COLO829 (cell line): ENCODE measurements at regions not wholly inside any gene's neighbourhood (a gene's known extent, or its start where the extent isn't known, plus 50 kb on each side); places are given as distances from the start of the nearest gene placed in this dataset.
A peak's percentile ranks its signal among the peaks of the same experiment; 100 is the strongest.
"Not testable (repeated sequence)": the region's sequence is repeated elsewhere in the genome, so short reads cannot be mapped to it uniquely, and the experiment has no call there.

Experiments used
- DNase-seq: peaks from one replicate; pipeline ENCODE4 v3.0.0; 2012; ENCODE audit warnings: low spot score

GRCh38 chr4:188663369-188663768 is 524.1 kb downstream of the TRIML1 start:
- DNase-seq = no peak

DNA sequence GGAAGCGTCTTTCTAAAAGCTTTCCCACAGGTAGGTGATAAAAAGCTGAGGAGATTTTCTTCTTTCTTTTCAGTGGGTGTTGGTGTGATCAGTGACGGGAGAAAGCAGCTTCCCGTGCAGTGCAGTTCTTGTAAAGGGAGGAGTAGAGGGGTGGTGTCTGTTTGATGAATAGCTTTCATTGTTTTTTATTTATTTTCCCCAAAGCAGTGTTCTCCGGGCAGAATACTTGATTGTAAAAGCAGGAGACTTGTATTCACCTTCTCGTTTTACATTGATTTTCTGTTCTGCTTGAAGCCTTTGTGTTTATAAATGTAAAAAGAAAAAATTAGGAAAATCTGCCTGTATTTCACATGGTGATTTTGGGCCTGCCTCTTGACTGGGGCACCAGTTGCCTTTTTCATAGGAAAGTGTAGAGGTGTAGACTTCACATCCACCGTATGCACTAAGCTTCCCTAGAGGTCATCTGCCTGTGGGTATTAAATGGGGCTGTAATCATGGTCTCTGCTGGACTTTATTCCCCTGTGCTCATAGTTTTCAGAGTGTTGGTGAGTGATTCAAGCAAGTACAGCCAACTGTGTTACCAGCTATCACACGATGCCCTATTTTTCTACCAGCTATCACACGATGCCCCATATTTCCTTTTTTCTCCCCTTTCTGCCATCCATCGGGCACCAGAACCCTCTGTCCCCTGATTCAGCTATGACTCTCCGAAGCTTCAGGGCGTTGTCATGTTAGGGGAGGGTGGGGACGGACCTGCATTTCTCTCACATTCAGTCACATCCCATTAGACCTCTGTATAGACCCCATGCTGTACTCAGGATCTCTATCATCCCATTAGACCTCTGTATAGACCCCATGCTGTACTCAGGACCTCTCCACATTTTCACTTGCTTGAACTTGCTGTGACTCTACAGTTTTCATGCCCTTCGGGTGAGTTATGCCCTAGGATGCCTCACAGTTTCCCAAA is 526.5 kb downstream of the TRIML1 start:
- DNase-seq = peak; percentile 88

- not testable (repeated sequence) for DNase-seq
Observed at GRCh38 chr4:188678691-188679090, 539.5 kb downstream of the TRIML1 start.

DNA sequence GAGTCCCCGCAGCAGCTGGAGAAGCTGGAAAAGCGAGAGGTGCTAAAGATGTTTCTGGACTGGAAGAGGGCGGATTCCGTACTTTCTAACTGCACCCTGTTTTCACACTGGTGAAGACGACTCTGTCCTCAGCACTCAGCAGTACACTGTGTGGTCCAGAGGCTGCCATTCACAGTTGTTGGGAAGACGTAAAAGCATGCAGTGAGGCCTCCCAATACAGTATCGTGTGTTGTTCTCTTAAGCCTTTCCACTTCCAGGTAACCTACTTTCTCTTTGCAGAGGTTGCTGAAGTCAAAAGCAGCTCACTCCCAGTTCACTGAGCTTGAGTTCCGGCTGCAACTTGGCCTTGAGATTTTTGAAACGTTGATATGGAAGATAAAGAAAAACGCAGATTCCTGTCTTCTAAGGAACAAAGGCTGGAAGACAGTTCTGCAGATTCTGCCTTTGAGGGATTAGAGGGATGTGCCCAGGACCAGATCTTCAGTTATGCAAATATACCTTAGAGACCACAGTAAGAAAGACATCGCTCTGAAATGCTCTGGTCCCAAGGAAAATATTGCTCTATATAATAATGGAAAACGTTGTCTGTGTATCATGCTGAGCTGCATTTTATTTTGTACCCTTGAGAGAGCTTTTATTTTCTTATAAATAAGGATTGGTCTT is 540.9 kb downstream of the TRIML1 start:
- DNase-seq = no peak

DNA sequence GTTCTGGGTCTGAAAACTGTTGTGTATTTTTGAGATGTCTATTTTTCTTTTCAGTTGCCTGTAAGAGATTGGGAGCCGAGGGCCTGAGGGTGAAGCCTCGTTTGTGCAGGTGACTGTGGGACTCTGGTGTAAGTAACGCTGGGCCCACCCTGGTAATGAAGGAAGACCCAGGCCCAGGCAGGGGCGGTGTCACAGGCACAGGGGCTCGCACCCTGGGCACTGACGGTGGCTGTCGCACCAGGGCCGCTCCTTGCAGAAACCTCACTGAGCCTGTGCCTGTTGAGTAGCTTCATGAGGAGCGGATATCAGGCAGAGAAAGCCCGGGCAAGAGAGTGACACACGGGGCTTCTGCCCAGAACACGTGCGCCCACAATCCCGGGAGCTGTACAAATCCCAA is 541.4 kb downstream of the TRIML1 start:
- no peak for DNase-seq

GRCh38 chr4:188682321-188682720 is 543.1 kb downstream of the TRIML1 start:
- DNase-seq = no peak

GRCh38 chr4:188683571-188683970 is 544.3 kb downstream of the TRIML1 start:
- no peak for DNase-seq

- DNase-seq = no peak
Observed at GRCh38 chr4:188688956-188689355, 549.7 kb downstream of the TRIML1 start.

DNA sequence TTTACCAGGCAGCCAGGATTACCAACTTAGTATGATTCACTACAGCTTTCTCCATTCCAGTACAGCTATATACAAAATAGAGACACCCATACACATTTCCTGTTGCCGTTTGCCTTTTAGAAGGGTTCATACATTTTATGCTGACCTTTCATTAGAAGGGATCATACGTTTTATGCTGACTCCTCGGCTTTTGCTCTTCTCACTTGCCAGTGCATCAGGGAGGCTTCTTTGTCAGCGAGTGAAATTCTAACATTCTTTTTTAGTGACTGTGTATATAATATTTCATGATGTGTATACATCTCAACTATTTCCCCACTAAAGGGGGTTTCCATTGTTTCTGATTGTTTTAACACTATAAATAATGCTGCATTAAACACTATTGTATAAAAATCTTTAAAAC is 552.6 kb downstream of the TRIML1 start:
- DNase-seq = peak; percentile 14

GRCh38 chr4:188695261-188695660 is 556.0 kb downstream of the TRIML1 start:
- no peak for DNase-seq

- no peak for DNase-seq
Observed at GRCh38 chr4:188697243-188697642, 558.0 kb downstream of the TRIML1 start.

DNA sequence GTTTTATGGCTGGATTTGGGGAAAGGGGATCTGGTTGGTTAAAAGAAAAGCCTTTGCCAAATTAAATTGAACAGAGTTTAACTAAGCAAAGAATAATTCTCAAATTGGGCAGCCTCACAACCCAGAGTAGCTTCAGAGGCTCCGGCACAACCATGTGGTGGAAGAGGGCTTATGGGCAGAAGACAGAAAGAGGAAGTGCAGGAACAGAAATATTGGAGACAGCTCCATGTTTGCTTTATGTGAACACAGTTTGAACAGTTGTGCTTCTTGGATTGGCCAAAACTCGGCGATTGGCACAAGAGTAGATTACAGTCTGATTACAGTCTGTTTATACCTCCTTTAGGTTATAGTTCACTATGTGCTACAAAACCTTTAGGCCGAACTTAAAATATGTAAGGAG is 562.7 kb downstream of the TRIML1 start:
- DNase-seq = no peak

DNA sequence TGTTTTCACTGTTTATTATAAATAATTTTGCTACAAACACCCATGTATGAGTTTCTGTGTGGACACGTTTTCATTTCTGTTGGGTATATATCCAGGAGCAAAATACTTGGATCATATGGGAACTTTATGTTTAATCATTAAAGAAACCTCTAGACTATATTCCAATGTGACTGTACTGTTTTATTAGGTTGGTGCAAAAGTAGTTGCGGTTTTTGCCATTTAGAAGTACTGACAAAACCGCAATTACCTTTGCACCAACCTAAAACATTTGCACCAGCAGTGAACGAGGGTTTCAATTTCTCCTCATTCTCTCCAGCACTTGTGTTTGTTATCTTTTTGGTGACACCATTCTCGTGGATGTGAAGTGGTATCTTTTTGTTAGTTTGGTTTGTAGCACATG is 565.0 kb downstream of the TRIML1 start:
- DNase-seq = no peak

DNA sequence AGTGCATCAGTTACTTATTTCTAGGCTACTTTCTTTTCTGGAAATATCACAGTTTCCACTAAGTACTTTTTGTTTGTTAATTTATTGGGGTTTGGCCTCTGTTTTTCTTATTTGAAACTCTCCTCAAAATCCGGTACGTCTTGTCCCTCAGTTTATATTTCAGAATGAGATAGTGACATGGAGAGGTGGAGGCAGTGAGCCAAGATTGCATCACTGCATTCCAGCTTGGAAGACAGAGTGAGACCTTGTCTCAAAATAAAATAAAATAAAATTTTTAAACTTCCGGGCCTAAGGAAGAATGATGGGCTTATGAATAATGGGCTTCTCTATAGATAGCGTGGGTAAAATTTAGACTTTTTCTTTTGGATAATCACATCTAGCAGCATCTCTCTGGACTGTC is 567.8 kb downstream of the TRIML1 start:
- DNase-seq = no peak

DNA sequence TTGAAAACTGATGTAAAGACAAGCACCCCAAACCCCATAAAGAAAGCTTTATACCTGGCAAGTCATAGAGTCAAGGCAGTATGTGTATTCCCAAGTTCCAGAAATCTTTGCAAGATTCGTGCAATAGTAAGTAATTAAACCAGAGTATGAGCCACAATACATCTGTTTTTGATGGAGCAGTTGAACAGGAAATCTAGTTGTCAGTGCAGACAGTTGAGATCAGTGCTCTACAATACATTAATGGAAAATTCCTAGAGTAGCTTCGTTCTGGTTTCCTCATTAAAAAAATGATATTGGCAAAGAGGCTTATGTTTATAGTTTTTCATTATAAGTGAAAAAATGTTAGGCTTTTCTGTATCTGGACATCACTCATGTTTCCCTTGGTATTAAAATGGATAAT is 575.3 kb downstream of the TRIML1 start:
- no peak for DNase-seq

DNA sequence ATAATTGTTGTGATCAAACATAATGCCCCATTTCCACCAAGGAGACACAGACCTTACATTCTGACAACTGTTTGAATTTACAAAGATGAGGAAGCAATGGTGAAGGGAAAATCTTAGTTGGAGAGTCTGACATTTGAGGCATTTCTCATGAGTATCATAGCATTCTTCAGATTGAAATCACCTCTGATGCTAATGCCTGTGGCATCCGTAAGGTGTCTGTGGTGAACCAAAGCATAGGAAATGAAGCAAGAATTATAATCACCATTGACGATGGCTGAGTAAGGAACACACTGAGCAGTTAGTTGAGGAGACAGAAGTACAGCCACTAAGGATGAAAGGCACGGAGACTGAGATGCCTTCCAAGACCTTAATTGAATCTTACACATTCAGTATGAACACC is 575.7 kb downstream of the TRIML1 start:
- no peak for DNase-seq

GRCh38 chr4:188717661-188718060 is 578.4 kb downstream of the TRIML1 start:
- DNase-seq = no peak

DNA sequence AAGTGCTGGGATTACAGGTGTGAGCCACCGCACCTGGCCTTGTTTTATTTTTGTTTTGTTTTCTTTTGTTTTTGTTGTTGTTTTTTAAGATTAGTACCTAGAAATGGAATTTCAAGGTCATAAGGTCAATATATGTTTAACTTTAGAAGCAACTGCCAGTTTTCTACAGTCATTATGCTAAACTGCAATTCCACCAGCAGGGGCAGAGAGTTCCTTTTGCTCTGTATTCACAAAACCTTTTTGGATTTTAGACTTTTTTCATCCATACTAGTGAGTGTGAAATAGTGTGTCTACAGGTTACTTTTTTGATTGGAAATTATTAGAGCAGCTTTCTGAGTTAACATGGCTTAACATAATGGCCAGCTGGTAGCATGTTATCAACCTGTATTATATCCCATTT is 580.6 kb downstream of the TRIML1 start:
- no peak for DNase-seq

GRCh38 chr4:188722911-188723310 is 583.7 kb downstream of the TRIML1 start:
- DNase-seq = no peak

DNA sequence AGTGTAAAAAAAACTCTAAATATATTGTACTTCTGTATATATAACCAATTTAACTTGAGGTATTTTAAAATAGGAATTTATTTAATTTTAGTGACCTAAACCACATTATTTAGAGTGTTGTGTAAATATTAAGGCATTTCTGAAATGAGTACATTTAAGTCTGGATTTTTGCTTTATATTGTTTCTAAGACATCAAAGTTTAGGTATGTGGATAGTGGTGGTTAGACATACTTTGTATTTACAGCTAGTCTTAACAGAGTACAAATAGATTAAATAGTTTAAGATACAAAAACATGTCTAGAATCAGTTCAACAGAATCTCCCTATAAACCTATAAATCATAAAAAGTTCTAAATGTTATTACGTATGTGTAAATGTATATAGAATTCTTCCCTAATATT is 588.5 kb downstream of the TRIML1 start:
- no peak for DNase-seq

DNA sequence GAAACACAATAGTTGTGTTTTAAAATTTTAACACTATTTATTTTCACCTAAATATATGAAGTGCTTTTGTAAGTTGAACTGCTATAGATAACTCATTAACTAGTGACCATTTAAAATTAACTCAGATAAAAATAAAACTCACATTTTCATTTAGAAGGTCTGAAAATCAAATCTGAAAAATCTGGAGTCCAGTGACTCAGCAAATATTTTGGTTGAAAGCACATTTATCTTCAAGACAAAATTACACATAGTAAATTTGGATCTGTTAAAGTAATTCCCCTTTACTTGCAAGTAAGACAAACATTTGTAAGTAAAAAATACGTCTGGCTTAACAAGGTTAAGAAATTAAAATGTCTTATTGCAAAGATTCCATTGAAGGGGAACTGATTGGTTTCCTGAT is 589.1 kb downstream of the TRIML1 start:
- no peak for DNase-seq

- no peak for DNase-seq
Observed at GRCh38 chr4:188732131-188732530, 592.9 kb downstream of the TRIML1 start.

- no peak for DNase-seq
Observed at GRCh38 chr4:188735082-188735481, 595.8 kb downstream of the TRIML1 start.
